ENCODE measurements at regions not wholly inside any gene's neighbourhood (a gene's known extent, or its start where the extent isn't known, plus 50 kb on each side); places are given as distances from the start of the nearest gene placed in this dataset.

DNA sequence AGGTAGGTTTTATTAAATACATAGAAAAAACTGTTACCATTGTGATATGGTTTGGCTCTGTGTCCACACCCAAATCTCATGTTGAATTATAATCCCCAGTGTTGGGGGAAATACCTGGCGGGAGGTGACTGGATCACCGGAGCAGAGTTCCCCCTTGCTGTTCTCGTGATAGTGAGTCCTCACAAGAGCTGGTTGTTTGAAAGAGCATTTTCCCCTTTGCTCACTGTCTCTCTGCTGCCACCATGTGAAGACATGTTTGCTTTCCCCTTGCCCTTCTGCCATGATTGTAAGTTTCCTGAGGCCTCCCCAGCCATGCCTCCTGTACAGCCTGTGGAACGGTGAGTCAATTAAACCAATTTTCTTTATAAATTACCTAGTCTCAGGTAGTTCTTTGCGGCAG is 352.7 kb upstream of the SLC39A10 start:
- H4K20me1 ChIP-seq (ENCODE audit: control insufficient read depth, insufficient read depth, low read length, poor library complexity, severe bottlenecking): no peaks in the 10 kb centered on the region
- DNase-seq (peak; percentile 3), ATAC-seq (ENCODE audit: low read depth) (no peak)
- no peaks in the 10 kb centered on the region for H3K4me1 ChIP-seq (ENCODE audit: control insufficient read depth in 2 of 2, insufficient read depth in 2 of 2, low read length in 2 of 2)
- CTCF ChIA-PET: no interaction called here
- TF ChIP-seq, protein P1, sequence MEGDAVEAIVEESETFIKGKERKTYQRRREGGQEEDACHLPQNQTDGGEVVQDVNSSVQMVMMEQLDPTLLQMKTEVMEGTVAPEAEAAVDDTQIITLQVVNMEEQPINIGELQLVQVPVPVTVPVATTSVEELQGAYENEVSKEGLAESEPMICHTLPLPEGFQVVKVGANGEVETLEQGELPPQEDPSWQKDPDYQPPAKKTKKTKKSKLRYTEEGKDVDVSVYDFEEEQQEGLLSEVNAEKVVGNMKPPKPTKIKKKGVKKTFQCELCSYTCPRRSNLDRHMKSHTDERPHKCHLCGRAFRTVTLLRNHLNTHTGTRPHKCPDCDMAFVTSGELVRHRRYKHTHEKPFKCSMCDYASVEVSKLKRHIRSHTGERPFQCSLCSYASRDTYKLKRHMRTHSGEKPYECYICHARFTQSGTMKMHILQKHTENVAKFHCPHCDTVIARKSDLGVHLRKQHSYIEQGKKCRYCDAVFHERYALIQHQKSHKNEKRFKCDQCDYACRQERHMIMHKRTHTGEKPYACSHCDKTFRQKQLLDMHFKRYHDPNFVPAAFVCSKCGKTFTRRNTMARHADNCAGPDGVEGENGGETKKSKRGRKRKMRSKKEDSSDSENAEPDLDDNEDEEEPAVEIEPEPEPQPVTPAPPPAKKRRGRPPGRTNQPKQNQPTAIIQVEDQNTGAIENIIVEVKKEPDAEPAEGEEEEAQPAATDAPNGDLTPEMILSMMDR (IDR thresholded peaks at IDR 0.05): no peak
- TF ChIP-seq EZH2 (IDR thresholded peaks at IDR 0.05; ENCODE audit: borderline replicate concordance, insufficient read depth, low read depth, low read length, poor library complexity, severe bottlenecking): no peak
- Mint-ChIP-seq H3K27ac (no peak overlapping the region), H3K27me3 (no peaks in the 10 kb centered on the region), H3K9me3 (ENCODE audit: insufficient read depth) (no peaks in the 10 kb centered on the region), H3K4me3 (no peak overlapping the region), H3K4me1 (peaks cover 3% of the 10 kb centered on the region)
- POLR2A ChIA-PET: no interaction called here
- no peaks in the 10 kb centered on the region for H3K36me3 ChIP-seq (replicated peaks in 1 of 2; ENCODE audit: control extremely low read depth in 1 of 2, control insufficient read depth in 1 of 2, extremely low read depth in 1 of 2, insufficient read depth in 2 of 2, low read length in 1 of 2)
- H3K4me3 ChIP-seq (ENCODE audit: control extremely low read depth in 1 of 5, extremely low read depth in 1 of 5, insufficient read depth in 1 of 5, low read depth in 2 of 5, low read length in 4 of 5): no peak overlapping the region
- no peaks in the 10 kb centered on the region for H3K79me2 ChIP-seq (ENCODE audit: control insufficient read depth, insufficient read depth, low read length)
- no peaks in the 10 kb centered on the region for H3K27me3 ChIP-seq (replicated peaks in 1 of 4; ENCODE audit: control extremely low read depth in 1 of 4, control insufficient read depth in 3 of 4, insufficient read depth in 4 of 4, low read length in 3 of 4)
- no CpG with 5 or more reads among the region's 5 CpGs for WGBS (ENCODE audit: insufficient coverage)
- H2AFZ ChIP-seq (ENCODE audit: insufficient read depth, low read depth, low read length, poor library complexity, severe bottlenecking): no peak overlapping the region
- no peaks in the 10 kb centered on the region for H3K9me3 ChIP-seq (ENCODE audit: control extremely low read depth in 1 of 3, control insufficient read depth in 2 of 3, insufficient read depth in 1 of 3, low read length in 2 of 3)
- no peak overlapping the region for H3K27ac ChIP-seq (ENCODE audit: low read length in 2 of 2)
- no peak overlapping the region for H3K9ac ChIP-seq (ENCODE audit: low read length)
- H3K4me2 ChIP-seq (replicated peaks; ENCODE audit: low read depth, low read length, poor library complexity, severe bottlenecking): no peak overlapping the region
- intact Hi-C loops (cut with micrococcal nuclease): no loop called here

DNA sequence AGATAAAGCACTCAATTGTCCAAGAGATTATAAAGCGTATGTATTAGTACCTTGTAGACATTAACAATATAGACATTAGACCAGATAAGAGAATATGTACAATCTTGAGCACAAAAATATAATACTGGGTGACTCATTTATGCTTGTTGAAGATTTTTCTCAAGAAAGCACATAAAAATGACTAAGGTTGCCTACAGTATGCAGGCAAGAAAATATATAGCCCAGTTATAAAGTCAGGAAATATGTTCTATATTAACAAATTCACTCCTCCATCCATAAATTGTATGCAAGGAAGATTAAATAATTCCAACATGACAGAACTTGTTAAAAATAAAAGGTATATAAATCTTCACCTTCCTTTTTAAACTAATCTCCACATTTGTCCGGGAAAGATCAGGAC is 356.4 kb upstream of the SLC39A10 start:
- DNase-seq: no peak
- ChIA-PET CTCF (no interaction called here), POLR2A (no interaction called here)
- peaks cover 3% of the 10 kb centered on the region for H3K4me1 Mint-ChIP-seq
- Histone ChIP-seq H3K79me2 (ENCODE audit: control insufficient read depth, insufficient read depth, low read length) (no peaks in the 10 kb centered on the region), H3K27ac (ENCODE audit: low read length in 2 of 2) (no peak overlapping the region), H4K20me1 (ENCODE audit: control insufficient read depth, insufficient read depth, low read length, poor library complexity, severe bottlenecking) (no peaks in the 10 kb centered on the region), H3K4me3 (ENCODE audit: control extremely low read depth in 1 of 5, extremely low read depth in 1 of 5, insufficient read depth in 1 of 5, low read depth in 2 of 5, low read length in 4 of 5) (no peak overlapping the region), H2AFZ (ENCODE audit: insufficient read depth, low read depth, low read length, poor library complexity, severe bottlenecking) (no peak overlapping the region), H3K4me1 (ENCODE audit: control insufficient read depth in 2 of 2, insufficient read depth in 2 of 2, low read length in 2 of 2) (no peaks in the 10 kb centered on the region), H3K9ac (ENCODE audit: low read length) (no peak overlapping the region), H3K36me3 (replicated peaks in 1 of 2; ENCODE audit: control extremely low read depth in 1 of 2, control insufficient read depth in 1 of 2, extremely low read depth in 1 of 2, insufficient read depth in 2 of 2, low read length in 1 of 2) (no peaks in the 10 kb centered on the region), H3K9me3 (ENCODE audit: control extremely low read depth in 1 of 3, control insufficient read depth in 2 of 3, insufficient read depth in 1 of 3, low read length in 2 of 3) (no peaks in the 10 kb centered on the region), H3K27me3 (replicated peaks in 1 of 4; ENCODE audit: control extremely low read depth in 1 of 4, control insufficient read depth in 3 of 4, insufficient read depth in 4 of 4, low read length in 3 of 4) (no peaks in the 10 kb centered on the region), H3K4me2 (replicated peaks; ENCODE audit: low read depth, low read length, poor library complexity, severe bottlenecking) (no peak overlapping the region)
- no peaks in the 10 kb centered on the region for H3K9me3 Mint-ChIP-seq (ENCODE audit: insufficient read depth)
- ATAC-seq (ENCODE audit: low read depth): no peak
- intact Hi-C loops (cut with micrococcal nuclease): no loop called here
- no peaks in the 10 kb centered on the region for H3K27me3 Mint-ChIP-seq
- no CpG with 5 or more reads among the region's 2 CpGs for WGBS (ENCODE audit: insufficient coverage)
- H3K4me3 Mint-ChIP-seq: no peak overlapping the region
- no peak overlapping the region for H3K27ac Mint-ChIP-seq
- no peak for TF ChIP-seq EZH2 (IDR thresholded peaks at IDR 0.05; ENCODE audit: borderline replicate concordance, insufficient read depth, low read depth, low read length, poor library complexity, severe bottlenecking)
- TF ChIP-seq, protein P1 (IDR thresholded peaks at IDR 0.05): no peak

Data from B cell (primary cell).